HG03039 (cell line): ENCODE measurements at regions not wholly inside any gene's neighbourhood (a gene's known extent, or its start where the extent isn't known, plus 50 kb on each side); places are given as distances from the start of the nearest gene placed in this dataset.

Experiments used
- ATAC-seq: cut with Tn5 transposase; IDR thresholded peaks from one replicate; pipeline ENCODE4 v1.9.1; 2021; ENCODE audit warnings: mild to moderate bottlenecking, moderate library complexity; ENCODE audit not compliant: unreplicated experiment

GRCh38 chr2:52961403-52961802 is 806.2 kb upstream of the CHAC2 start:
- no peak for ATAC-seq

DNA sequence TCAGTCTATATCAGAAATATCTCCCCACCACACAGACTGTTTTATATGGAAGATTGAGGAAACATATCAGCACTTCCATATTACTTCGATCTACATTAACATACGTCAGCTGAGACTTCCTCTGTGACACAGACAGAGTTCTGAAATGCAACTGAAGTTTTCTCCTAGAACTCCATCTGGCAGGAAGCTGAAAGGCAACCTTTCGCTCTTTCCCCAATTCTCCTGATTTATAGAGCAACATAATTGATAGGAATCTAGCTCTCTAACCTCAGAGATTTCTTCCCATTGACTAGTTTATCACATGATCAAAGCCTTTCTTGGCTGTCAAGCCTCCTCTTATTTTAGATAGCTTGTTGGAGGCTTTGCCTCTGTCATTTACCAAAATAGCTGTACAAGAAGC is 806.7 kb upstream of the CHAC2 start:
- ATAC-seq: no peak

DNA sequence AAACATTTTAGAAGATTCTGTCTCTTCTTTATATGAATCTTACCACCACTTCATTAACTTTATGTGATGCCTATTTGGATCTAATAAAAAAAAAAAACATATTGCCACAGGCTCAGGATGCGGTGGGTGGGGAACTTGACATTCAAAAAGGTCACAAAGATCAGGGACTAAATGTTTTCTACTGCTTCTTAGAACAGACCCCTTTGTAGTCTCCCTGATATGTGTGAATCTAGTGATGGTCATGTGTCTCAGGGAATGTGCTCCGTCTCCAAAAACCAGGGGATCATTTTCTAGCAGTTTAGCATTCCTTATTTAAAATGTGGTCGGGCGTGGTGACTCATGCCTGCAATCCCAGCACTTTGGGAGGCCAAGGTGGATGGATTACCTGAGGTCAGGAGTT is 807.8 kb upstream of the CHAC2 start:
- ATAC-seq: no peak

DNA sequence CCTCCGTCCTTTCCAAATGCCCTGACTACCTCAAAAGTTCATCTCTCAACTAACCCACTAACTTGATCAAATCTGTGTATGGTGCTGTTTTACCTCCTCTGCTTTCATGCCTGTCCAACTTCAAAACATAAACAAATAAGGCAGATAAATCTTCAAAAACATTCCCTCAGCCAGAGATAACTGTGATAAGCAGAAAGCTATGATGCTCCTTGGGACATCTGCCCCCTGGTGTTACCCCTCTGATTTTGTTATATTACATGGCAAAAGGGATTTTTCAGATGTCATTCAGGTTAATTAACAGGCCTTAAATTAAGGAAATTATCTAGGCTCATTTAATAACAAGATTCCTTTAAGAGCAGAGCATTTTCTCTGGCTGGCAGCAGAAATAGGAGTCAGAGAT is 810.8 kb upstream of the CHAC2 start:
- no peak for ATAC-seq

DNA sequence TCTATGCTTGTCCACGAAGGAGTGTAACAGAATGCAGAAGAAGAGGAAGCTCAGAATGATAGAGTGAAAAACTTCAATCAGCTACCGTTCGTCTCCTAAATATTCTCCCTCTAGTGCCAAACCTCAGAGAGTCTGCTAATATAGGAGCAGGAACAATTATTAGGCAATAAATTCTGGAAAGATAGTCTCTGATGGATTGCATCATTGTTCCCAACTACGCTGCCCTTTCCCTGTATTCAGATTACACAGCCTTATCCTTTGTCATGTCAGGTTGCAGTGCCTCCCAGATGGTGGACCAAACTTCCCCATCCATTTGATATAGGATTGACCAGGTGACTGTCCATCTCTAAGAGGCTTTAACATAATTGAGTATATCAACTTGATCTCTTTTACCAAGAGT is 811.5 kb upstream of the CHAC2 start:
- ATAC-seq: no peak

DNA sequence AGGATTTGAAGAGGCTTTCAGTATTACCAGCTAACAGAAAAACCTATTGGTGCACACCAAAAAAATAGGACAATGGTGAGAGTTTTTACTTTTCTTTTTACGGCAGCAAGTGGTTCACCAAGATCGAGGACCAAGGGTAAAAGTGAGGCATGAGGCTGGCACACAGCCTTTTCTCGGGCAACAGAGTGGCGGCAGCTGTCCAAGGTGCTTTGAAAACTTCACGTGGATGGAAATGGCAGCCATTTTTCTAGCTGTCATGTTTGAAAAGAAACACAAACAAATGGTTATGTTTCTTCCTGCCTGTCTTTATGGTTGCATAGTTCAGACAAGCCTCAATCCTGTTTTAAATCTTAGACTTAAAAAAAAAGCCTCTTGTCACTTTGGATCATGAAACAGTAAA is 812.5 kb upstream of the CHAC2 start:
- no peak for ATAC-seq

GRCh38 chr2:52940101-52940500 is 827.5 kb upstream of the CHAC2 start:
- no peak for ATAC-seq

DNA sequence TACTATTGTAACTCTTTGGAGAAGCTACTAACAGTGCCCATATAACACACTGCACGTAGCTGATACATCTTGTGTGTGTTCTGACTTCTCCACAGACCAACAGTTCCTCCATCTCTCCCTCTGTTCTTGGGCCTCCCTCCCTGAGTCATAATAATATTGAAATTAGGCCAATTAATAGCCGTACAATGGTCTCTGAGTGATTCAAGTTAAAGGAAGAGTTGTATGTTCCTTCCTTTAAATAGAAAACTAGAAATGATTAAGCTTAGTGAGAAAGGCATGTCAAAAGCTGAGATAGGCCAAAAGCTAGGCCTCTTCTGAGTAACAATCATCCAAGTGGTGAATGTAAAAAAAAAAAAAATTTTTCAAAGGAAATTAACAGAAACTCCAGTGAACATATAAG is 828.4 kb upstream of the CHAC2 start:
- ATAC-seq: no peak

GRCh38 chr2:52936029-52936428 is 831.6 kb upstream of the CHAC2 start:
- ATAC-seq: no peak

DNA sequence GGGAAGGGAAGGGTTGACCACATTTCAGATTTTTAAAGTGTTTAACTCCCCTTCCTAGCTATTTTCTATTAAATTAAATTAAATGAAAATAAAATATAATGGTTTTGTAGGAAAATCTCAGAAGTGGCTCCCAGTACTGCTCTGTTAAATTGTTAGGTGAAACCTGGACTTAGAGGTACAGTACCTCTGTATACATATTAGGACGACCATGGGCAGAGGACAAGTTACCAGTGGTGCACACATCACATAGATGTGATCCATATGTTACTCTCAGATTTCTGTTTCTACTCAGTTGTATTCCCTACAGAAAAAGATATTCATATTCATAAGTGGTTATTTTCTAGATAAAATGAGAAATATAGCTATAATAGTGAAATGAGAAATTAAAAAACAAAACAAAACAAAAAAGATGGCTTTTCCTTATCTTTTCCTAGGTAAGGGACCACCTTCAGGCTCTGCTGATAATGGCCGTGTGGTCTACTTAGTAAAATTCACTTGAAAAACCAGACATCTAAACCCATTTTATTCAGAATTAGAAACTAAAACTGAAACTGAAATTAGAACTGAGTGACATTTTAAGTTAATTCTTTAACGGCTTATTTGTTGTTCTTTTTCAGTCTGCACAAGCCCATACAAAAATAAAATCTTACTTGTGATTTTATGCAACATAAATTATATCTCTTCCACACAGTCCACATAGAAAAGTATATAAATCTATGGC is 832.5 kb upstream of the CHAC2 start:
- no peak for ATAC-seq

GRCh38 chr2:52934323-52934898 is 833.2 kb upstream of the CHAC2 start:
- ATAC-seq: peak; percentile 50

- ATAC-seq: no peak
Measured at GRCh38 chr2:52933878-52934277, 833.7 kb upstream of the CHAC2 start.

DNA sequence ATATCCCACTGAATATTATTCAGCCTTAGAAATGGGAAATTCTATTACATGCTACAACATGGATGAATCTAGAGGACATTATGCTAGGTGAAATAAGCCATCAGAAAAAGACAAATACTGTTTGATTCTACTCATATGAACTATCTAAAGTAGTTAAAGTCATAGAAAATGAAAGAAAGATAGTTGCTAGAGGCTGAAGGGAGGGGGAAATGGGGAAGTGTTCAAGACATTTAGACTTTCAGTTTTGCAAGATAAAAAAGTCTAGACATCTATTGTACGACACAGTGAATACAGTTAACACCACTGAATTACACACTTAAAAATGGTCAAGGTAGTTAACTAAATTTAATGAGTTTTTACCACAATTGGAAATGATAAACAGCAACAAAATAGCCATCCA is 835.9 kb upstream of the CHAC2 start:
- no peak for ATAC-seq

DNA sequence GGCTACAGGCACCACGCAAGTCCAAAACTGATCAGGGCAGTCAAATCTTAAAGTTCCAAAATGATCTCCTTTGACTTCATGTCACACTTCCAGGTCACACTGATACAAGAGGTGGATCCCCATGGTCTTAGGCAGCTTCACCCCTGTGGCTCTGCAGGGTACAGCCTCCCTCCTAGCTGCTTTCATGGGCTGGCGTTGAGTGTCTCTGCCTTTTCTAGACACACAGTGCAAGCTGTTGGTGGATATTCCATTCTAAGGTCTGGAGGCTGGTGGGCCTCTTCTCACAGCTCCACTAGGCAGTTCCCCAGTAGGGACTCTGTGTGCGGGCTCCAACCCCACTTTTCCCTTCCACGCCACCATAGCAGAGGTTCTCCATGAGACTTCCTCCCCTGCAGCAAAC is 838.2 kb upstream of the CHAC2 start:
- ATAC-seq: no peak

DNA sequence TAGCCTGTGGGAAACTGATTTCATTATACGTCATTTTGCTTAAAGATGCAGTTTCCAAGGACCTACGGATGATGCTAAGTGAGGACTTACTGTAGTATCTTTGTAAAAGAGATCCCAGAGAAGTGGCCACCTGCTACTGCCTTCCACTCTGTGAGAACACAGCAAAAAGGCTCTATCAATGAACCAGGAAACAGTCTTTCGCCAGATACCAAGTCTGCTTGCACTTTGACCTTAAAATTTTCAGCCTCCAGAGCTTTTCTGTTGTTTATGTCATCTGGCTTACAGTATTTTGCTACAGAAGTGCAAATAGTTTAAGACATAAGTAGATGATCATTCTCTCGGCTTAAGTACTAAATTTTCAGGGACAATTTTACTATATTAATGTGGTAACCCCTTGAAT is 847.9 kb upstream of the CHAC2 start:
- no peak for ATAC-seq

- no peak for ATAC-seq
Measured at GRCh38 chr2:52918551-52918950, 849.1 kb upstream of the CHAC2 start.

DNA sequence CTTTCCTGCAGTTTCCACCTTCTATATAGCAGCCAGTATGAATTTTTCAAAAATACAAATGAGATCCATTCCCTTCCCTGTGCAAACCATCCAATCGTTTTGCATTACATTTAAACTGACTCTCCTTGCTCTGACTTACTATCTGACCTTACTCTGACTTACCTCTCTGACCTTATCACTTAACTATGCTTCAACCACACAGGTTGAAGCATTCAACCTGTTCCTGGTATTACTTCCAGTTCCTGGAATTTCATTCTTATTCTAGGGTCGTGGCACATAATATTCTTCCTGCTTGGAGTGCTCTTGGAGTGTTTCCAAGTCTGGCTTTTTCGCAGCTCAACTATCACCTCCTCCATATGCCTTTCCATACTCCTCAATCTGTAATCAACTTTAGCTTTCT is 850.6 kb upstream of the CHAC2 start:
- ATAC-seq: no peak

- ATAC-seq: no peak
Measured at GRCh38 chr2:52904355-52904891, 863.2 kb upstream of the CHAC2 start.

- no peak for ATAC-seq
Measured at GRCh38 chr2:52897511-52898044, 870.0 kb upstream of the CHAC2 start.

DNA sequence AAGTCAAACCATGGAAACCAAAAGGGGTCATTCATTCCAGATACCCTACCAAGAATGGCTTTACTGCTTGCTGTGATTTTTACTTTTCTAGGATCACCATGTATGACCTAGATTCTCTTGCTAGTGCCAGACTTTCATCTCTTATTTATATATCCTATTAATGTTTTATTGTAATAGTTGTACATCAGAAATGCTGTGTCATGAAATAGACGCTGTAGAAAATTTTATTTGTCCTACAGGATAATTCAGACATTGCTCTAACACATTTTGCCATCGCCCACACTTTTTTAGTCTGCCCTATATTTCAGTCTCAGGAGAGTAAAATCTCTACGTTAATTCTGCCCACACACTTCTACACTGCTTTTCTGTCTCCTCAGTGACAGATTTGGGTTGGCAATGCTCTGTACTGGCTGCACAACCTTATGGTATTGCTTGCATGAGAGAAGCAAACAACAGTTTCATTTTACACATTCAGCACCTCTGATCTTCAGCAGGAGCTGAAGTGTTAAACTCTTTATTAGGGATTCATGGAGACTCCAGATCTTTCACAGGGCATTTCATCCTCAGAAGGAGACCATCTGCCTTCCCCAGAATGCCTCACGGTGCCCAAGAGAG is 871.8 kb upstream of the CHAC2 start:
- no peak for ATAC-seq

GRCh38 chr2:52886556-52886955 is 881.0 kb upstream of the CHAC2 start:
- ATAC-seq: no peak

DNA sequence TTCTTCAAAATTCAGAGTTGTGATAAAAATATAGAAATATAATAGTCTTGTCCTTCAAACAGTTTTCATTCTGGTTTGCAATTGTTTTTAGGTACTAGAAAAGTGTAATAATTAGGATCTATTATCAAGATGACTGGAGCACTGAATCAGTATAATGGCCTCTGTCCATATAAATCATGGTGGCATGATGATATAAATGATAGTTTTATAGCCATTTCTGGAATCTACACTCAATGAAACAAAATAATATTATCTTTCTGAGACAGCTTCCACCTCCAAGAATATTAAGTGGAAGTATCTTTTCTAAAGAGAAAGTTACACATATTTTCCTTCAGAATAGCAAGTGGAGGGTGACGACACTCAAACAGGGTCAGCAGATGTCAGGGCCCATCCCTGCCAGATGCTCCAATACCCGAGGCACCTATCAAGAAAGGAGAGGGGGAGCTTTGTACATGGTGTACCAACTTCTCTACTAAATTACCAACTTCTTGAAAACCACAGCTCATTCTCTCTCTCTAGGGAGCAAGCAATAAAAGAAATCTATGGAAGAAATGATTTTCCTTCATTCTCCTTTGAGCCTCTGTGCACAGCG is 882.7 kb upstream of the CHAC2 start:
- ATAC-seq: no peak
